ENCODE measurements at regions not wholly inside any gene's neighbourhood (a gene's known extent, or its start where the extent isn't known, plus 50 kb on each side); places are given as distances from the start of the nearest gene placed in this dataset.

DNA sequence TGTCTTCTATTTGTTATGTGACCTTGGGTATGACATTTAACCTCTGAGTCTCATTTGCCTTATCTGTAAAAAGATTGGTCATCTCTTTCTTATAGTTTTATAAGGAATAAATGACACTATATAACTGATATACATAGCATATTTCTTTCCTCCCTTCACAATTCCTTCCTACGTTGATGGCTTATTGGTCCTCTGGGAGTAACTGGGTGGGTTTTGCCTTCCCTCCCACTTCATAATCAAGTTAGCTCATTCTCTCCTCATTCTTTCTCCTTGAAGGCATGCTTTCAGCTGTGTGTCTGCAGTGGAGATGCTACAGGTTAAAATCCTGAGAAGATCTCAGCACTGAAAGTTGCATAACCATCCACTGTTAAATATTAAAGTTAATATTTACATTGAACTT, 382.4 kb downstream of the TMEM38B start:
- Histone ChIP-seq H3K79me2 (replicated peaks; ENCODE audit: insufficient read depth, low read length) (no peaks in the 10 kb centered on the region), H4K20me1 (ENCODE audit: insufficient read depth) (no peaks in the 10 kb centered on the region), H2AFZ (ENCODE audit: low read depth, low read length) (no peak overlapping the region), H3K9me2 (ENCODE audit: insufficient read depth, low read length) (no peaks in the 10 kb centered on the region), H3K27me3 (ENCODE audit: insufficient read depth, low read depth, low read length) (no peaks in the 10 kb centered on the region), H3K27ac (ENCODE audit: low read length) (no peak overlapping the region), H3K4me2 (ENCODE audit: low read length) (no peak overlapping the region), H3K9ac (ENCODE audit: low read length) (no peak overlapping the region), H3F3A (ENCODE audit: insufficient read depth, low read length, poor library complexity, severe bottlenecking) (no peaks in the 10 kb centered on the region), H3K36me3 (ENCODE audit: insufficient read depth, low read length) (no peaks in the 10 kb centered on the region), H3K9me3 (ENCODE audit: low read length) (no peaks in the 10 kb centered on the region), H3K4me3 (ENCODE audit: low read length) (no peak overlapping the region)
- TF ChIP-seq, protein P1, sequence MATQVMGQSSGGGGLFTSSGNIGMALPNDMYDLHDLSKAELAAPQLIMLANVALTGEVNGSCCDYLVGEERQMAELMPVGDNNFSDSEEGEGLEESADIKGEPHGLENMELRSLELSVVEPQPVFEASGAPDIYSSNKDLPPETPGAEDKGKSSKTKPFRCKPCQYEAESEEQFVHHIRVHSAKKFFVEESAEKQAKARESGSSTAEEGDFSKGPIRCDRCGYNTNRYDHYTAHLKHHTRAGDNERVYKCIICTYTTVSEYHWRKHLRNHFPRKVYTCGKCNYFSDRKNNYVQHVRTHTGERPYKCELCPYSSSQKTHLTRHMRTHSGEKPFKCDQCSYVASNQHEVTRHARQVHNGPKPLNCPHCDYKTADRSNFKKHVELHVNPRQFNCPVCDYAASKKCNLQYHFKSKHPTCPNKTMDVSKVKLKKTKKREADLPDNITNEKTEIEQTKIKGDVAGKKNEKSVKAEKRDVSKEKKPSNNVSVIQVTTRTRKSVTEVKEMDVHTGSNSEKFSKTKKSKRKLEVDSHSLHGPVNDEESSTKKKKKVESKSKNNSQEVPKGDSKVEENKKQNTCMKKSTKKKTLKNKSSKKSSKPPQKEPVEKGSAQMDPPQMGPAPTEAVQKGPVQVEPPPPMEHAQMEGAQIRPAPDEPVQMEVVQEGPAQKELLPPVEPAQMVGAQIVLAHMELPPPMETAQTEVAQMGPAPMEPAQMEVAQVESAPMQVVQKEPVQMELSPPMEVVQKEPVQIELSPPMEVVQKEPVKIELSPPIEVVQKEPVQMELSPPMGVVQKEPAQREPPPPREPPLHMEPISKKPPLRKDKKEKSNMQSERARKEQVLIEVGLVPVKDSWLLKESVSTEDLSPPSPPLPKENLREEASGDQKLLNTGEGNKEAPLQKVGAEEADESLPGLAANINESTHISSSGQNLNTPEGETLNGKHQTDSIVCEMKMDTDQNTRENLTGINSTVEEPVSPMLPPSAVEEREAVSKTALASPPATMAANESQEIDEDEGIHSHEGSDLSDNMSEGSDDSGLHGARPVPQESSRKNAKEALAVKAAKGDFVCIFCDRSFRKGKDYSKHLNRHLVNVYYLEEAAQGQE (IDR thresholded peaks at IDR 0.05; ENCODE audit: borderline replicate concordance): no peak
- no peak for TF ChIP-seq EP300 (conservative IDR thresholded peaks at IDR 0.05; ENCODE audit: poor library complexity, severe bottlenecking)
- no peak for TF ChIP-seq TAF1 (IDR thresholded peaks at IDR 0.05; ENCODE audit: low read depth)
- TF ChIP-seq MXI1 (conservative IDR thresholded peaks at IDR 0.05; ENCODE audit: poor library complexity, severe bottlenecking): no peak
- TF ChIP-seq RAD21 (conservative IDR thresholded peaks at IDR 0.05): no peak
- no peak for TF ChIP-seq SMC3 (conservative IDR thresholded peaks at IDR 0.05; ENCODE audit: poor library complexity)
- TF ChIP-seq, protein P2, sequence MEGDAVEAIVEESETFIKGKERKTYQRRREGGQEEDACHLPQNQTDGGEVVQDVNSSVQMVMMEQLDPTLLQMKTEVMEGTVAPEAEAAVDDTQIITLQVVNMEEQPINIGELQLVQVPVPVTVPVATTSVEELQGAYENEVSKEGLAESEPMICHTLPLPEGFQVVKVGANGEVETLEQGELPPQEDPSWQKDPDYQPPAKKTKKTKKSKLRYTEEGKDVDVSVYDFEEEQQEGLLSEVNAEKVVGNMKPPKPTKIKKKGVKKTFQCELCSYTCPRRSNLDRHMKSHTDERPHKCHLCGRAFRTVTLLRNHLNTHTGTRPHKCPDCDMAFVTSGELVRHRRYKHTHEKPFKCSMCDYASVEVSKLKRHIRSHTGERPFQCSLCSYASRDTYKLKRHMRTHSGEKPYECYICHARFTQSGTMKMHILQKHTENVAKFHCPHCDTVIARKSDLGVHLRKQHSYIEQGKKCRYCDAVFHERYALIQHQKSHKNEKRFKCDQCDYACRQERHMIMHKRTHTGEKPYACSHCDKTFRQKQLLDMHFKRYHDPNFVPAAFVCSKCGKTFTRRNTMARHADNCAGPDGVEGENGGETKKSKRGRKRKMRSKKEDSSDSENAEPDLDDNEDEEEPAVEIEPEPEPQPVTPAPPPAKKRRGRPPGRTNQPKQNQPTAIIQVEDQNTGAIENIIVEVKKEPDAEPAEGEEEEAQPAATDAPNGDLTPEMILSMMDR (IDR thresholded peaks at IDR 0.05; ENCODE audit: poor library complexity, severe bottlenecking): no peak
- TF ChIP-seq EZH2 (IDR thresholded peaks at IDR 0.05; ENCODE audit: borderline replicate concordance, insufficient read depth, low read length, poor library complexity, severe bottlenecking): no peak
- TF ChIP-seq POLR2AphosphoS5 (IDR thresholded peaks at IDR 0.05): no peak

DNA sequence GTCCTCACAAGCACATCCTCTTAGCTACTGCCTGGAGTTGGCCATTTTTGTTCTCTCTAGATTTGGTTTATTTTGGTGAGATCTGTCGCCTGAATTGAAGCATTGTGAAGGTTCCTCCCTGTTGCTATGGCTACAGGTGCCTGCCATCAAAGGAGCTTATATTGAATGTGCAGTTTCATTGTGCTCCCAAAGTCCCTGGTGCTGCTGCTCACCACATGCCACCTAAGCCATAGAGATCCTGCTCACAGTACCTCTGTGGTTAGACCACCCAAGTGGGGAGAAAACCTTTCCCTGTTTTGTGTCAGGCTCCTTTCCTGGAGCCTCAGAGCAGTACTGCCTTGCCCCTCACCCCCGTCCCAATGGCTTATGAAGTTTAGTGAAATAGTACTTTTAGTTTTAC, 383.4 kb downstream of the TMEM38B start:
- Histone ChIP-seq H3K27me3 (ENCODE audit: insufficient read depth, low read depth, low read length) (no peaks in the 10 kb centered on the region), H3K4me3 (ENCODE audit: low read length) (no peak overlapping the region), H3K4me2 (ENCODE audit: low read length) (no peak overlapping the region), H3K9ac (ENCODE audit: low read length) (no peak overlapping the region), H3K9me2 (ENCODE audit: insufficient read depth, low read length) (no peaks in the 10 kb centered on the region), H4K20me1 (ENCODE audit: insufficient read depth) (no peaks in the 10 kb centered on the region), H3K36me3 (ENCODE audit: insufficient read depth, low read length) (no peaks in the 10 kb centered on the region), H3K27ac (ENCODE audit: low read length) (no peak overlapping the region), H2AFZ (ENCODE audit: low read depth, low read length) (no peak overlapping the region), H3K9me3 (ENCODE audit: low read length) (no peaks in the 10 kb centered on the region), H3K79me2 (replicated peaks; ENCODE audit: insufficient read depth, low read length) (no peaks in the 10 kb centered on the region), H3F3A (ENCODE audit: insufficient read depth, low read length, poor library complexity, severe bottlenecking) (no peaks in the 10 kb centered on the region)
- TF ChIP-seq MXI1 (conservative IDR thresholded peaks at IDR 0.05; ENCODE audit: poor library complexity, severe bottlenecking) (no peak), SMC3 (conservative IDR thresholded peaks at IDR 0.05; ENCODE audit: poor library complexity) (no peak), EP300 (conservative IDR thresholded peaks at IDR 0.05; ENCODE audit: poor library complexity, severe bottlenecking) (no peak), RAD21 (conservative IDR thresholded peaks at IDR 0.05) (no peak), TAF1 (IDR thresholded peaks at IDR 0.05; ENCODE audit: low read depth) (no peak), POLR2AphosphoS5 (IDR thresholded peaks at IDR 0.05) (no peak), EZH2 (IDR thresholded peaks at IDR 0.05; ENCODE audit: borderline replicate concordance, insufficient read depth, low read length, poor library complexity, severe bottlenecking) (no peak)
- TF ChIP-seq, protein P1 (IDR thresholded peaks at IDR 0.05; ENCODE audit: borderline replicate concordance): no peak
- TF ChIP-seq, protein P2 (IDR thresholded peaks at IDR 0.05; ENCODE audit: poor library complexity, severe bottlenecking): no peak

Measured in neural cell (in vitro differentiated cells).